22Rv1 (cell line): ENCODE measurements at regions not wholly inside any gene's neighbourhood (a gene's known extent, or its start where the extent isn't known, plus 50 kb on each side); places are given as distances from the start of the nearest gene placed in this dataset.

Source experiments
- CTCF ChIP-seq: fragments of 450-650 bp; IDR thresholded peaks from 2 replicates; pipeline ENCODE4 v1.5.1; 2017; ENCODE audit warnings: mild to moderate bottlenecking
- ZFX ChIP-seq: fragments of 450-650 bp; IDR thresholded peaks from 2 replicates; pipeline ENCODE4 v1.6.1; 2017; ENCODE audit warnings: antibody characterized with exemption, borderline replicate concordance

DNA sequence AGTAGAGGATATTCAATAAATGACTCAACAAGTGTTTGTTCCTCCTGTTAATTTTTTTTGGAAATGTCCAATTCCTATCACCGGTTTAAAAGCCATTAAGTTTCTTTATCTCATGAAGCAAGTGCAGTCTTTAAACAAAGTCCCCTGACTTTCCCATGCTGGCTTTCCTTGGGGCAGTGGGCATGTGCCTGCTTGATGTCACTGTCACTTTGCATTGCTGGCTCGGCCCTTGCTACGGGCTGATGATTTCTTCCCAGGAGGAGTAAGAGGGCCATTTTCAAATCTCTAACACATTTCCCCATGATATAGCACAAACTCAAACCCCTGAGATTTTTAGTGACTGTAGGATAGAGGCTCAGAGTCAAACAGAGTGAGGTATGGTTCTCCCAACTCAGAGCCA is 275.8 kb upstream of the TENM3 start:
- no peak for TF ChIP-seq CTCF
- no peak for TF ChIP-seq ZFX
